B cell (primary cell): ENCODE measurements at regions not wholly inside any gene's neighbourhood (a gene's known extent, or its start where the extent isn't known, plus 50 kb on each side); places are given as distances from the start of the nearest gene placed in this dataset.

Source experiments
- ATAC-seq: fragments of 200-7000 bp; cut with Tn5 transposase; one replicate; pipeline ENCODE4 v1.10.0; 2021; ENCODE audit warnings: low read depth, mild to moderate bottlenecking, moderate number of reproducible peaks, moderate library complexity
- CTCF ChIA-PET: fragments of 350-600 bp; sonication (Branson Sonifier 250); formaldehyde crosslinking; loops from one replicate; lab custom pipeline; 2021; ENCODE audit warnings: antibody characterized with exemption, inconsistent platforms; lab: Charles Lee
- POLR2A ChIA-PET: fragments of 350-600 bp; sonication (Branson Sonifier 250); formaldehyde crosslinking; loops from one replicate; lab custom pipeline; 2021; ENCODE audit warnings: antibody characterized with exemption; lab: Charles Lee
- DNase-seq: peaks from one replicate; pipeline ENCODE4 v3.0.0; 2013
- H2AFZ ChIP-seq: 2 replicates; pipeline ENCODE4 v1.6.1; 2012; ENCODE audit warnings: mild to moderate bottlenecking, low read depth, low read length; ENCODE audit not compliant: insufficient read depth, poor library complexity, severe bottlenecking
- H3K27ac ChIP-seq, 2 donors: 1 replicate in 1 of 2; 2 replicates in 1 of 2; pipeline ENCODE4 v1.5.1; 2012 to 2013; ENCODE audit warnings: low read length in 2 of 2, mild to moderate bottlenecking in 2 of 2, moderate library complexity in 1 of 2
- H3K27me3 ChIP-seq, 4 experiments: fragments of 200-600 bp in 1 of 4; sonication (generic) in 1 of 4; replicated peaks in 1 of 4; 1 replicate in 2 of 4; 2 replicates in 2 of 4; pipeline versions ENCODE4 v1.6.1 to v1.7.0; 2013 to 2016; ENCODE audit warnings: low read length in 3 of 4, mild to moderate bottlenecking in 2 of 4, mixed read lengths in 1 of 4, moderate library complexity in 1 of 4; ENCODE audit not compliant: insufficient read depth in 4 of 4, control insufficient read depth in 3 of 4; ENCODE audit errors: control extremely low read depth in 1 of 4
- H3K36me3 ChIP-seq, 2 experiments: replicated peaks in 1 of 2; 1 replicate in 1 of 2; 2 replicates in 1 of 2; pipeline versions ENCODE4 v1.6.1 to v1.7.1; 2013; ENCODE audit warnings: low read length in 1 of 2; ENCODE audit not compliant: insufficient read depth in 2 of 2, control insufficient read depth in 1 of 2; ENCODE audit errors: control extremely low read depth in 1 of 2, extremely low read depth in 1 of 2
- H3K4me1 ChIP-seq, 2 donors: fragments of 200-600 bp in 1 of 2; sonication (generic) in 1 of 2; 1 replicate in 1 of 2; 2 replicates in 1 of 2; pipeline versions ENCODE4 v1.5.1 to v1.6.1; 2013 to 2017; ENCODE audit warnings: low read length in 2 of 2; ENCODE audit not compliant: control insufficient read depth in 2 of 2, insufficient read depth in 2 of 2
- H3K4me2 ChIP-seq: replicated peaks from 2 replicates; pipeline ENCODE3; 2012; ENCODE audit warnings: mild to moderate bottlenecking, low read depth, low read length; ENCODE audit not compliant: poor library complexity, severe bottlenecking
- H3K4me3 ChIP-seq, 5 experiments: fragments of 200-600 bp in 1 of 5; sonication (generic) in 1 of 5; 1 replicate in 3 of 5; 2 replicates in 2 of 5; pipeline versions ENCODE4 v1.5.1 to v1.7.0; 2011 to 2016; ENCODE audit warnings: low read length in 4 of 5, mild to moderate bottlenecking in 4 of 5, low read depth in 2 of 5, control low read depth in 1 of 5, moderate library complexity in 1 of 5; ENCODE audit not compliant: insufficient read depth in 1 of 5; ENCODE audit errors: control extremely low read depth in 1 of 5, extremely low read depth in 1 of 5
- H3K79me2 ChIP-seq: fragments of 200-600 bp; sonication (generic); one replicate; pipeline ENCODE4 v1.6.0; 2016; ENCODE audit warnings: low read length; ENCODE audit not compliant: control insufficient read depth, insufficient read depth
- H3K9ac ChIP-seq: fragments of 200-600 bp; sonication (generic); 2 replicates; pipeline ENCODE4 v1.6.1; 2017; ENCODE audit warnings: mild to moderate bottlenecking, low read length, moderate library complexity
- H3K9me3 ChIP-seq, 3 donors: one replicate each; pipeline versions ENCODE4 v1.6.1 to v1.7.1; 2013; ENCODE audit warnings: low read length in 2 of 3; ENCODE audit not compliant: control insufficient read depth in 2 of 3, insufficient read depth in 1 of 3; ENCODE audit errors: control extremely low read depth in 1 of 3
- H4K20me1 ChIP-seq: 2 replicates; pipeline ENCODE4 v1.6.0; 2012; ENCODE audit warnings: mild to moderate bottlenecking, low read length; ENCODE audit not compliant: insufficient read depth, control insufficient read depth, poor library complexity, severe bottlenecking
- H3K27ac Mint-ChIP-seq: one replicate; pipeline ENCODE4 v1.8.0; 2021; ENCODE audit warnings: mixed read lengths
- H3K27me3 Mint-ChIP-seq: one replicate; pipeline ENCODE4 v1.8.0; 2021; ENCODE audit warnings: mixed read lengths
- H3K4me1 Mint-ChIP-seq: one replicate; pipeline ENCODE4 v1.8.0; 2021; ENCODE audit warnings: mixed read lengths
- H3K4me3 Mint-ChIP-seq: one replicate; pipeline ENCODE4 v1.8.0; 2021; ENCODE audit warnings: mixed read lengths
- H3K9me3 Mint-ChIP-seq: one replicate; pipeline ENCODE4 v1.8.0; 2022; ENCODE audit warnings: mixed read lengths; ENCODE audit not compliant: insufficient read depth
- EZH2 ChIP-seq: IDR thresholded peaks from 2 replicates; pipeline ENCODE4 v1.6.1; 2012; ENCODE audit warnings: borderline replicate concordance, low read depth, mild to moderate bottlenecking, moderate library complexity, low read length; ENCODE audit not compliant: insufficient read depth, poor library complexity, severe bottlenecking
- WGBS: methylation state at CpG from one replicate; pipeline ENCODE4 v1.1.5; 2013; ENCODE audit warnings: missing lambda C conversion rate; ENCODE audit not compliant: insufficient coverage; 5-methylcytosine and 5-hydroxymethylcytosine counted together
- intact Hi-C: fragments of 100-400 bp; cut with micrococcal nuclease; formaldehyde crosslinking; loops from one replicate; pipeline ENCODE4 v1.10.0; 2022
- TF ChIP-seq, protein P1 (sequence below): fragments of 200-600 bp; IDR thresholded peaks from one replicate; pipeline ENCODE4 v1.8.0; 2022; ENCODE audit warnings: antibody characterized with exemption, mild to moderate bottlenecking

GRCh38 chr17:79350533-79350932 is 260.3 kb downstream of the RBFOX3 start:
- Histone ChIP-seq H3K27me3 (peaks cover 0 to 30% (median 2%) of the 10 kb centered on the region in 4 experiments), H3K4me1 (no peaks in the 10 kb centered on the region), H3K4me3 (no peak overlapping the region), H3K9me3 (peaks cover under 1 to 33% (median 20%) of the 10 kb centered on the region in 3 donors), H2AFZ (no peak overlapping the region), H3K27ac (no peak overlapping the region), H3K9ac (no peak overlapping the region), H3K36me3 (no peaks in the 10 kb centered on the region), H4K20me1 (no peaks in the 10 kb centered on the region), H3K79me2 (no peaks in the 10 kb centered on the region), H3K4me2 (no peak overlapping the region)
- Mint-ChIP-seq H3K27ac (no peak overlapping the region), H3K4me3 (no peak overlapping the region), H3K9me3 (peaks cover 6% of the 10 kb centered on the region), H3K27me3 (peaks cover 36% of the 10 kb centered on the region), H3K4me1 (no peaks in the 10 kb centered on the region)
- DNase-seq (no peak), ATAC-seq (no peak)
- WGBS, result 93% methylated on average over 7 of the region's 7 CpGs
- POLR2A ChIA-PET, result no interaction called here
- intact Hi-C loops, result no loop called here
- TF ChIP-seq EZH2, result no peak
- TF ChIP-seq, protein P1, sequence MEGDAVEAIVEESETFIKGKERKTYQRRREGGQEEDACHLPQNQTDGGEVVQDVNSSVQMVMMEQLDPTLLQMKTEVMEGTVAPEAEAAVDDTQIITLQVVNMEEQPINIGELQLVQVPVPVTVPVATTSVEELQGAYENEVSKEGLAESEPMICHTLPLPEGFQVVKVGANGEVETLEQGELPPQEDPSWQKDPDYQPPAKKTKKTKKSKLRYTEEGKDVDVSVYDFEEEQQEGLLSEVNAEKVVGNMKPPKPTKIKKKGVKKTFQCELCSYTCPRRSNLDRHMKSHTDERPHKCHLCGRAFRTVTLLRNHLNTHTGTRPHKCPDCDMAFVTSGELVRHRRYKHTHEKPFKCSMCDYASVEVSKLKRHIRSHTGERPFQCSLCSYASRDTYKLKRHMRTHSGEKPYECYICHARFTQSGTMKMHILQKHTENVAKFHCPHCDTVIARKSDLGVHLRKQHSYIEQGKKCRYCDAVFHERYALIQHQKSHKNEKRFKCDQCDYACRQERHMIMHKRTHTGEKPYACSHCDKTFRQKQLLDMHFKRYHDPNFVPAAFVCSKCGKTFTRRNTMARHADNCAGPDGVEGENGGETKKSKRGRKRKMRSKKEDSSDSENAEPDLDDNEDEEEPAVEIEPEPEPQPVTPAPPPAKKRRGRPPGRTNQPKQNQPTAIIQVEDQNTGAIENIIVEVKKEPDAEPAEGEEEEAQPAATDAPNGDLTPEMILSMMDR, result no peak
- CTCF ChIA-PET, result interaction anchor here (1.2 kb wide), 1 partner anchor 38 kb away, joined by 3 read pairs; no protein-coding TSS in a partner anchor

DNA sequence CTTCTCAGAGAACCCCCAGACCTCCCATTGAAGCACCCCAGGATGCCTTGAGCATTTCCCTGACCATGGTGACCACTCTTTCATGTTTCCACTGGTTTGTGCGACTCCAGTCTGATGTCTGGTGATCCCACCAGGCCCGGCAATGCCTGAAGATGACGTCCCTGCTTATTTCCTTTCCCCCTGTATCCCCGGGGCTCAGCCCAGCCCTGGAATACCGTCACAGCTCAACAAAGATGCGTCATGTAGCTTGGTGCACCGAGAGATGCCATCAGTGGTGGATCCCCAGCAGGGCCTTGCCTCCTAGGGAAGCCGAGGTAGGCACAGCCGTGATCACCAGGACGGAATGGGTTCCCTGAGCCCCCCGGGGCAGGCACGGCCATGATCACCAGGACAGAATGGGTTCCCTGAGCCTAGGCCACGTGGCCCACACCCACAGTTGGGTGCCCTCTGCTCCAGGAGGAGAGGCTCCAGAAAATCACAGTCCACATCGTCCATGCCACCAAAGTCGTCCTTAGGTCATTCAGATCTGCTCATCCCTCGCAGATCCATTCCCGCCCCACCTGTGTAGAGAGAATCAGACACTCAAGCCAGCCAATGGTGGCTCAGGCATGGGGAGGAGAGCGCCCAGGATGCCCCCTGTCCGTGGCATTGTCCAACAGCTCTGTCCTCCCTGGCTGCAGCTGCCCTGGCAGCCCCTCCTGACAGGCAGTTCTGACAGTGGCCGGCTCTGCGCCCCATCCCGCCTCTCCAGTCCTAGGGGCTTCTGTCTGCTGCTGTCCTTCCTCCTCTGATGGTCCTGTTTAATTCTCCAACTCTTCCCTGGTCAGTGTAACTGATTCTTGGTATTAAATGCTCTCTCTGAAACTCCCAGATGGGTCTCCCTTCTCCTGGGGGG is 261.1 kb downstream of the RBFOX3 start:
- Histone ChIP-seq H3K4me3 (no peak overlapping the region), H3K4me2 (no peak overlapping the region), H3K9me3 (peaks cover 8 to 34% (median 27%) of the 10 kb centered on the region in 3 donors), H3K4me1 (no peaks in the 10 kb centered on the region), H4K20me1 (no peaks in the 10 kb centered on the region), H3K27ac (no peak overlapping the region), H3K36me3 (no peaks in the 10 kb centered on the region), H3K27me3 (peaks cover 0 to 25% (median 2%) of the 10 kb centered on the region in 4 experiments), H3K9ac (no peak overlapping the region), H3K79me2 (no peaks in the 10 kb centered on the region), H2AFZ (no peak overlapping the region)
- ChIA-PET POLR2A (no interaction called here), CTCF (interaction anchor here (1.2 kb wide), 1 partner anchor 38 kb away, joined by 3 read pairs; no protein-coding TSS in a partner anchor)
- no peak overlapping the region for H3K4me3 Mint-ChIP-seq
- DNase-seq, result no peak
- no peak for ATAC-seq
- H3K27me3 Mint-ChIP-seq, result peaks cover 31% of the 10 kb centered on the region
- H3K9me3 Mint-ChIP-seq, result peaks cover 14% of the 10 kb centered on the region
- no peaks in the 10 kb centered on the region for H3K4me1 Mint-ChIP-seq
- WGBS, result 84% methylated on average over 22 of the region's 22 CpGs
- TF ChIP-seq EZH2, result no peak
- TF ChIP-seq, protein P1, result no peak
- no peak overlapping the region for H3K27ac Mint-ChIP-seq
- intact Hi-C loops, result loop anchor here (10.0 kb wide), 1 partner anchor 55 kb away; no protein-coding TSS in a partner anchor
